RCC 7860 (cell line): ENCODE measurements at regions not wholly inside any gene's neighbourhood (a gene's known extent, or its start where the extent isn't known, plus 50 kb on each side); places are given as distances from the start of the nearest gene placed in this dataset.
A peak's percentile ranks its signal among the peaks of the same experiment; 100 is the strongest.
"Not testable (repeated sequence)": the region's sequence is repeated elsewhere in the genome, so short reads cannot be mapped to it uniquely, and the experiment has no call there.

Experiments
- DNase-seq: peaks from one replicate; pipeline ENCODE4 v3.0.0-alpha.2; 2015; ENCODE audit warnings: low spot score
- FAIRE-seq: peaks from 2 replicates; lab custom pipeline; 2012; peaks lifted over from hg19 to GRCh38; lab: Jason Lieb, UNC

DNA sequence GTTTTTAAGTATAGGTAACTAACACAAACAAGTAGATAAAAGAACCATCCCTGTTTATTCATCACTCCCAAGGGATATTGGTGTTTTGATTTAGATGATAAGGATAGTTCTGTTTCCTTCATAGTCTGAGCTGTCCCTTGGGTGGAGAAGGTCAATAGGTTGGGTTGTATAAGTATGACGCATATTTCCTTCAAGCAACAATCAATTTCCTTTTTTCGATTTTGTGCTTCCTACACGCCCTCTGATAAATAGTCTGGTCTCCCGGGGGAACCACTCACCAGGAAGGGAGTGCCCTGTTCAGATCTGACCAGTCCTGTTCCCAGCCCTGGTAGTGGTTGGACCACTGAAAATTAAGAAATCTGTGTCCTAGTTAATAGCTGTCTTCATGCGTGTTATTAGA is 378.8 kb upstream of the FAR2 start:
- DNase-seq = no peak
- FAIRE-seq = no peak

DNA sequence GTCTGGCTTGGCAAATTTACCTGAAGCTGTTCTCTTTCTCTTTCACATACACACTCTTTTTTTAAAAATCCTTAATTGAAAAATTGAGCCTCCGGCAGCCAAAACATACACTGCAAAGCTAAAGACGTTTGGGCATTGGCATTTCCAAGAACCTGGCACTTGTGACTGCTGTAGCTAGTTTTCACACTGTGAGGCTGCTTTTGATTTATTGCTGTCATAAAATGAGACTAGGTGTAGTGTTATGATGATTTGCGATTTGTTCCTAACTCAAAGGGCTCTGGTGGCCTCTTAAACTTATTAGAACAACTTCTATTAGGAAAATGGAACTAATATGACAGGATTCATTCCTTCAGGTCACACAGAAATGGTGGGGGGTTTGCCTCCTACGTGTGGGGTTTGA is 377.1 kb upstream of the FAR2 start:
- DNase-seq (no peak), FAIRE-seq (no peak)

GRCh38 chr12:28775556-28775955 is 373.5 kb upstream of the FAR2 start:
- DNase-seq (no peak), FAIRE-seq (no peak)

DNA sequence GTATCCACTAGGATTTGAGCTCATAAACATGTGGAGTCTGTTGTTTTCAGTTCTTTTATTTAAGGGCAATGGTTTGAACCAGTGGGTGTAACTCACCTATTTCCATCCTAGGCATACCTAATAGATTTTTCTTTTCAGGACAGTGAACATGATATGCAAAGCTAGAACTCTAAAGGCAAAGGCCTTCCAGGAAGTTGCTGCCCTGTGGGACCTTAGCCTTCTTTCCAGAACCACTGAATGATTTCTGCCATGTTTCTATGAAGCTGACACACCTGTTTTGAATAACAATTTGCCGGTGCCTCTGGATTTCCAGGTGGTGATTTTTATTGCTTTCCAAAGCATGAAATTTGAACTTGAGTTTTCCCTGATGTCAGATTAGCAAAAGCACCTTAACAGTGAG is 372.9 kb upstream of the FAR2 start:
- DNase-seq (no peak), FAIRE-seq (no peak)

- no peak for FAIRE-seq
- DNase-seq = no peak
Measured at GRCh38 chr12:28776913-28777422, 372.1 kb upstream of the FAR2 start.

- DNase-seq (no peak), FAIRE-seq (no peak)
Measured at GRCh38 chr12:28777603-28778365, 371.3 kb upstream of the FAR2 start.

GRCh38 chr12:28780096-28780495 is 369.0 kb upstream of the FAR2 start:
- DNase-seq (peak; percentile 87), FAIRE-seq (peak; percentile 82)

GRCh38 chr12:28780960-28781359 is 368.1 kb upstream of the FAR2 start:
- no peak for FAIRE-seq
- DNase-seq = no peak

DNA sequence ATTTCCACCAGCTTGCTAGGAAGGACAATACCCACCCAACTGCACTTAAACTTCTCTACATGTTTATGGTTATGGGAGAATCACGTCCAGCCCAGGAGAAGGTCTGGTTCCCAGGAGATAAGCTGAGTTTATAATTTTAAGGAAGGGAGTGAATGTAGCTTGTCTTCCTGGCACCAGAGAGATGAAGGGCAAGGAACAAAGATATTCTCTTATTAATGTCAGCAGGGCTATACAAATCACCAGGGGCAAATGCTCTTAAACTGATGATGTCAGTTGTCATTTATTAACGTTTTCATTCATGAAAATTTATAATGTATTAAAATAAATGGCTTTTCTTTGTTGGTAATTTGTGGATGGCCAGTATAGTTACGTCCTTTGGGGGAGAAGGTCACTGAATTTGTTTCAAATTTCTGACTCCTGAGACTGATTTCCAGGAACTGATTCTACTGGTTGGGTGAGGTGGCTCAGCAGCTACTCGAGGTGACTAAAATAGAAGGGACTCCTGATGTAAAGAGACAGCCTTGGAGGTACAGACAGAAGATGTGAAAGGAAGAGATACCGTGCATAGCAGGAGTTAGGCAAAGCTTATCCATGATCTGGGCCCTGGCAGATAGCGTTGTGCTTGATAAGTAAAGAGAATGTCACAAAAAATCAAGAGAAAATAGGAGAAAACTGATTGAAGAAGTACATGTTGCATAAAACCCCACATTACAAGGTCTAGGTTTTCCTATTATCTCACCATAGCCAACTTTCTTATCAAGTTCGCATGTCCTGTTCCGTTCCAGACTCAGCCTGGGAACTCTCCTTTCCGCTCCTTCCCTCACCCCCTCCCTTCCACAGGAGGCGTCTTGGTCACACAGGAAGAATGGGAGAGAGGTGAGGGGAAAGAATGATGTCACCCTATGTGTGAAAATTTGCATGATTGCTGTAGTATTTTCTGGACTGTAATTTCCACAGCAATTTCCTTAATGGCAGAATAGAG is 367.1 kb upstream of the FAR2 start:
- DNase-seq (no peak), FAIRE-seq (no peak)

DNA sequence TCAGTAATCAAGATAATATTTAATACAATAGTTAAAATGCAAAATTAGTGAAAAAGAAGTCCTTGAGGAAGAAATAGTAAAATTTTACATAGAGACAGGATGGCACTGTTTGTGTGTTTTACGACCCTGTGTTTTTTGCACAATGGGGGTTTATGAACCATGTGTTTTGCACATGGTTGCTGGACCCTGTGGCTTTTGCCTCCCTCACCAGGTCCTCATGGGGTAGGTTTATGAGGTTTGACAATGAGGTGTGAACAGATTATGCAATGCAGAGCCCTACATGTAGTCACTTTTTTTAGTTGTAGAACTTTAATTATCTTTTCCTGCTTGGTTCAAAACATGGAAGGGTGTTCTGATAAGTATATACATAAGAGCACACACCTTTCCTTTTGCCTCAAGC is 366.3 kb upstream of the FAR2 start:
- FAIRE-seq = no peak
- DNase-seq = no peak

GRCh38 chr12:28787151-28787550 is 361.9 kb upstream of the FAR2 start:
- DNase-seq = no peak

GRCh38 chr12:28788256-28788655 is 360.8 kb upstream of the FAR2 start:
- not testable (repeated sequence) for FAIRE-seq

More at GRCh38 chr12:28787151-28787550, 361.9 kb upstream of the FAR2 start:
- no peak for FAIRE-seq

DNA sequence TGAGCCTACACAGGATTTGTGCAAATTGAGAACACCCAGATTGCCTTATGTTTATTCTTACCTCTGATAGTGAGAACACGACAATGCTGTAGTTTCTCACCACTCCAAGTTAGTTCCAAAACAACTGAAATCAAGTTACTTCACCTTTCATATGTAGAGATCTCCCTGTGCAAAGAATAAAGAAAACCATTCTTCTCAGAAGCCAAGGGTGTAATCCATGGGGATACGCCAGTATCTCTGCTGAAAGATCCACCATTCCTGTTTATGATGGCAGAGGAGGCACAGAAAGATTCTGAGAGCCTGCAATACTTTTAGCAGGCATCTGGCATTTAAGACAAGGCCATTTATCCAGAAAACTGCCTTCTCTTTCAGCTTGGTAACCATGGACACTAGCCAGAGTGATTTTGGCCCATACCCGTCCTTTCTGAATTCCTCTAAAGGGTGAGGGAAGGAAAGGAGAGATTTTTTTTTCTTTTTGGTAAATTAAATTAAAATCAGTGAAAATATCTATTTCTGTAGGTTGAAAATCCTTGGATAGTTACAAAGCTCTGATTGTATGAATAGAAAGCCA is 355.4 kb upstream of the FAR2 start:
- no peak for DNase-seq
- FAIRE-seq = no peak

More at GRCh38 chr12:28788256-28788655, 360.8 kb upstream of the FAR2 start:
- DNase-seq = not testable (repeated sequence)

- DNase-seq (no peak), FAIRE-seq (no peak)
Measured at GRCh38 chr12:28794211-28794610, 354.9 kb upstream of the FAR2 start.

DNA sequence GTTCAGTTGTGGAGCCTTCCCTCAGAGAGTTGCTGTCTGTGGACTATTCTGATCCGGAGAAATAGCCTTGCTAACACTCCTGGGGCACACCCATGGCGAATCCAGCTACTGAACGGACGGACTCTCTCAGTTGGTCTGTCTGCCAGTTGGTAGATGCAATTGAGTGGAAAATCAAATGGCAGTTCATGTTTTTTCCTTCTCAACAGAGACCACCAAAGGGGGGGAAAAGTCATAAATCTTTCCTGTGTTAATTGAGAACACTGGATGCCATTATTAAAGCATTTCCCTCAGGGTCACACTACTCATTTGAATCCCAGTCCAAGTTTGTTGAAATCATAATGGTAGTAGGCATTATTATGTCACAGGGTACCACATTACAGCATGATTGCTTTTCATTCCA is 354.3 kb upstream of the FAR2 start:
- DNase-seq (no peak), FAIRE-seq (no peak)

GRCh38 chr12:28795311-28795710 is 353.8 kb upstream of the FAR2 start:
- DNase-seq = peak; percentile 15
- no peak for FAIRE-seq

- FAIRE-seq = no peak
Measured at GRCh38 chr12:28799348-28799747, 349.7 kb upstream of the FAR2 start.

GRCh38 chr12:28800129-28800528 is 348.9 kb upstream of the FAR2 start:
- DNase-seq (no peak), FAIRE-seq (no peak)

More at GRCh38 chr12:28799348-28799747, 349.7 kb upstream of the FAR2 start:
- DNase-seq = no peak

DNA sequence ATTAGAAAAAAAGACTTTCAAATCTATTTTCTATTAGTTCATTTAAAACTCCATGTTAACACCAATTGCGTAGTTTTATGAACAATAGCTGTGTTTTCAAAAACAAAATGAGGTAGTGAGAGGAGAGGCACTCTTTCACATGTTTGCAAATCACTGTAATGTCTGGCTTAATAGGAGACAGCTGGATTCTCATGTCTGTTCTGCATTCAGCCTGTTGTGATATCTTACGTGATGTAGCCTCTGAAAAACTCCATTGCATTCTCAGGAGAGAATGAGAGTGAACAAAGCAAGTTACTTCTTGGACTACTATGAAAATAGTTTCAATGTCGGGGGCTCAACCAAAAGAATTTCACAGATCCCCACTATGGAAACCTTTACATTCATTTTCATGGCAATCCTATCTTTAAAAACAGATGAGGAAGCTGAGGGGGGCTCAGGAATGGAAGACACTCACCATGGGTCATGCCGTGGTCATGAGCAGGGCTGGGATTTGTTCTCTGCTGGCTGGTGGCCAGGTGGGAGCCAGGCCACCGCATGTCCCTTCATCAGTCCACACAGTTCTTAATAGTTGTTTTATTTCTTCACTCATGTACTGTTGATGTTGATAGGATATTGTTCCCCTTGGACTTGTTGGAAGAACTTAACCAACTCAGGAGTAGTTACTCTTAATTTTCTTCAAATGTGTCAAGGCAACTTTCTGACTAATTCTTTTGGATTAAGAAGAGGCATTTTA is 346.2 kb upstream of the FAR2 start:
- FAIRE-seq (no peak), DNase-seq (no peak)

GRCh38 chr12:28807535-28807934 is 341.5 kb upstream of the FAR2 start:
- FAIRE-seq (no peak), DNase-seq (no peak)
